GM23338 (cell line): ENCODE measurements at regions not wholly inside any gene's neighbourhood (a gene's known extent, or its start where the extent isn't known, plus 50 kb on each side); places are given as distances from the start of the nearest gene placed in this dataset.

ENCODE experiments used
- CTCF ChIP-seq, 2 experiments: fragments of 200-600 bp in 1 of 2; sonication (generic) in 1 of 2; conservative IDR thresholded peaks; 2 replicates each; pipeline versions ENCODE4 v1.5.1 to v1.6.1; 2016 to 2017; ENCODE audit warnings: antibody characterized with exemption in 2 of 2, low read depth in 2 of 2, mild to moderate bottlenecking in 2 of 2, moderate library complexity in 1 of 2
- EZH2 ChIP-seq: fragments of 200-600 bp; sonication (generic); IDR thresholded peaks from one replicate; pipeline ENCODE4 v1.8.0; 2017; ENCODE audit warnings: antibody characterized with exemption, mild to moderate bottlenecking, low read depth; ENCODE audit not compliant: unreplicated experiment
- EZH2phosphoT487 ChIP-seq: fragments of 200-600 bp; sonication (generic); IDR thresholded peaks from one replicate; pipeline ENCODE4 v1.8.1; 2018; ENCODE audit warnings: antibody characterized with exemption; ENCODE audit not compliant: unreplicated experiment
- JUNB ChIP-seq: IDR thresholded peaks from one replicate; pipeline ENCODE4 v1.6.1; 2016; ENCODE audit warnings: antibody characterized with exemption; ENCODE audit not compliant: unreplicated experiment
- NANOG ChIP-seq: IDR thresholded peaks from 2 replicates; pipeline ENCODE4 v1.6.1; 2016; ENCODE audit warnings: antibody characterized with exemption, borderline replicate concordance
- ZNF331 ChIP-seq: fragments of 250-450 bp; sonication (Bioruptor Pico); IDR thresholded peaks from 2 replicates; pipeline ENCODE4 v1.5.0; 2020; ENCODE audit warnings: low read depth, mild to moderate bottlenecking, moderate library complexity
- ZNF462 ChIP-seq: fragments of 250-450 bp; sonication (Bioruptor Pico); IDR thresholded peaks from 2 replicates; pipeline ENCODE4 v1.5.0; 2020; ENCODE audit warnings: mild to moderate bottlenecking, moderate library complexity

GRCh38 chr13:32830336-32831031 is 185.7 kb upstream of the KL start (continued):
- TF ChIP-seq ZNF462 (no peak), NANOG (no peak), JUNB (no peak), CTCF (conservative IDR thresholded peaks at IDR 0.05; ENCODE audit: low read depth in 2 of 2) (no peak), ZNF331 (CRISPR knock-in tag) (no peak), EZH2 (no peak), EZH2phosphoT487 (no peak)
